Activated CD8-positive, alpha-beta memory T cell treated with anti-CD3 and anti-CD28 coated beads for 1 hour (primary cell): ENCODE measurements at regions not wholly inside any gene's neighbourhood (a gene's known extent, or its start where the extent isn't known, plus 50 kb on each side); places are given as distances from the start of the nearest gene placed in this dataset.
"Not testable (repeated sequence)": the region's sequence is repeated elsewhere in the genome, so short reads cannot be mapped to it uniquely, and the experiment has no call there.

Experiments
- DNase-seq, 2 donors: peaks; one replicate each; pipeline ENCODE4 v3.0.0-alpha.2; 2020; ENCODE audit warnings: low read depth in 1 of 2; ENCODE audit errors: extremely low read depth in 1 of 2

DNA sequence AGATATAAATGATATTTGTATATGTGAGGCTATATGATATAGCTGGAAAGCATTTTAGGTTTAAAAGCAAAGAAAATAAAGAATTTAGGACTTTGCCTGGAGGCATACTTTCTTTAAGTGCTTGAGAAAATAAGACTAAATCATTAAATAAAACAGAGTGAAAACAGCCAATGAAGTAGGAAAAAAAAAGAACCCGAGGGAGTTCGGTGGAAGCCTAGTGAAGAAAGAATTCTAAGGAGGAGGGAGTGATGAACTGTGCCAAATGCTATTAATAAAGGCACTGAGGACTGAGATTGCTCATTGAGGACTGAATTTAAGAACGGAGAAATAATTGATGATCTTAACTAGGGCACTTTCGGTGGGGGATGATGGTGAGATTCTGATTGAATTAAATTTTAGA, 573.5 kb downstream of the DSC3 start:
- DNase-seq, result no peak

DNA sequence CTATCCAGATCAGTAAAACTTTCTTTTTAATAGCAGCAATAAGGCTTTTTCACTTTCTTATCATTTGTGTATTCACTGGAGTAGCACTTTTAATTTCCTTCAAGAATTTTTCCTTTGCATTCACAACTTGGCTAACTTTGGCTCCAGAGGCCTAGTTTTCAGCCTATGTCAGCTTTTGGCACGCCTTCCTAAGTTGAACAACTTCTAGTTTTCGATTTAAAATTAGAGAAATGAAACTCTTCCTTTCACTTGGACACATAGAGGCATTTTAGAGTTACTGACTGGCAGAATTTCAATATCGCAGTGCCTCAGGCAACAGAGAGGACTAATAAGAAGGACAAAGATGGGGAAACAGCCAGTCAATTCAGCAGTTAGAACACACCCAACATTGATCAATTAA, 577.4 kb downstream of the DSC3 start:
- no peak for DNase-seq

DNA sequence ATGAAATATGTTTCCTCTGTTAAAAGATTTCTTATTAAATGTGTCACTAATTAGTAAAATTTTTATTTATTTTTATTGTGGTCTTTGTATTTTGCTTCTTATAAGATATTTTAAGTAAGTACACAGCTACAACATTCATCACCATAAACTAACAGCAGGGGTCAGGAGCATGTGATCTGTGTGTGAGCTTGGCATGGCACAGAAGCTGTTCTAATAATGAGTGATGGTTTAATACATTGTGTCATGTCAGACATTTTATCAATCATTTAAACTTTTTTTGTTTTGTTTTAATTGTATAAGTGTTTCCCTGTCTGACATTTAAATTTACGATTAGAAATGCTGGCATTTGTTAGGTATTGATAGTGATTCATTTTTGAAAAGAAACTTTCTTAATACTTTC, 585.4 kb downstream of the DSC3 start:
- no peak for DNase-seq

DNA sequence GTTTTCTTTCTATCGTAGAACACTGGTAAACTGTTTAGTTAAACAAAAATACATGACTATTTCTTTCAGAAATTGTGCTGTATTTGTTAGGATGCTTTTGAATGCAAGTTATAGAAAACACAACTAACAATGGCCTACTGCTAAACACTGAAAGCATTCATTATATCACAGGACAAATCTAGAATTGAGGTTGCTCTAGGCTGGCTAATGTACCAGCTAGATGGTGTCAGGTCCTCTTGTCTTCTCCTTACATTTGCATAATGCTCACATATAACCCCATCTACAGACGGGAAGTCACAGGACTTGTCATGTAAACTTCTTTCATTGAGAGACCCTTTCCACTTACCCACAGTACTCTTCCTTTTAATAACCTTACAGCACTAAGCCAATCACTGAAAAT, 586.8 kb downstream of the DSC3 start:
- DNase-seq, result no peak

DNA sequence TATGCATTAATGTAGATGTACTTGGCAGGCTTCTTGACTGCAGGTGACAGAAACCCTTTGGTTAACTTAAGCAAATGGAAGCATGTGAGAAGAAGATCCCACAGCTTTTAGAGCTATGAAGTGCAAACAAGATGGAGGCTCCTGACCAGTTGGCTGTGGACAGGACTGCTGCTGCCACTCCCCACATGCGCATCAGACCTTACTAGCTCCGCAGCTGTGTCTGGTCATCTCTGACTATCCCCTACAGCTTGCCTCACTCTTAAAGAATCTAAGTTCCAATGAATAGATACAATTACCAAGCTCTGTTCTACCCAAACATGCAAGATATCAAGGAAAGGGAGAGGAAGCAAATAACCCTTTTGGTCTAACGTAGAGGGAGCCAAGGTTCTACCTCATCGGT, 587.6 kb downstream of the DSC3 start:
- DNase-seq, result no peak

DNA sequence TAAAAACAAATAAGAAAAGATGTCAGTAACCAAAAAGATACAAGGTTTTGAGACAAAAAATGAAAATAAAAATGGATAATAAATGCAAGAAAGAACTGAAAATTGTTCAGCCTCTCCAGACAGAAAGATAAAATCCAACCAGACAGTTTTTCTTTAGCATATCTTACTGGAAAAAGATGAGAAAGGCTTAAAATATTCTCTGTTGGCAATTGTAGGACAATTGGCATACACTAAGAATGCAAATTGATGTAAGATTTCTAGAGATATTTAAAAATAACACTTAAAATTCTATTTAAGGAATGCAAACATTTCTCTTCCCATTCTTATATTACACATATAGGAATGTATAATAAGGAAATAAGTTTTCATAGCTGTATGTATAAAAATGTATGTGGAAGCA, 590.6 kb downstream of the DSC3 start:
- DNase-seq, result no peak

DNA sequence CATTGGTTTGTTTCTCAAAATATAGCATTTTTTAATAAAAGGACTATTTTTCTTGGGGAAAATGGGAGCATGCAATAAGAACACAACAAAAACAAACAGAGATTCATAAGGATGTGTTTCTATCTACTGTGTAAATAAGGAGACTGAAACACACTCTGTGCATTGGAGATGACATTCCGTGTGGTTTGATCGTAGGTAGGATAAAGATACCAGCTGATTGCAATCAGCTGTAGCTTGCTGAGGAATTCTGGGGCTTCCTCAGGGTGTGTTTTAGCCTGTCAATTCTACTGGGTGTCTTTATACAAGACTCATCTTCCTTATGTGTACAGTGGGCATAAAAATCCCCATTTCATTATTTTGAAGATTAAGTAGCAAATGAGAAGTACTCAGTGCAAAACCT, 591.6 kb downstream of the DSC3 start:
- DNase-seq, result no peak

DNA sequence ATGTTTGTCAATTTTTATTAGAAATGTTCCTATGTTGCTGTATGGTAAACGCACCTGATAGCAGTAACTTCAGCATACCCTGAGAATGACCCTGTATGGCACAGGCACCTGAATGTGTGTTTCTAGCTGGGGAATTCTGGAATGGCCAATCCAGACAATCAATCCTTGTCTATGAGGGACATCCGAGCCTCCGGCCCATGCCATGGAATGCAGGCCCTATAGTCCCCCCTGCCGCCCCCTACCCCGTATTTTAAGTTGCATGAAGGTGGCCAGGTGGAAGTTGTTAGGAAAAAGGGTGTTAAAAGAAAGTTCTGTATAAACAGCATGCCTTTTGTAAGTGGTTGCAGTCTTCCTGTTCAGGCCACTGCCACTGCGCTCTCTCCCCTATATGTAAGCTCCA, 595.9 kb downstream of the DSC3 start:
- DNase-seq, result no peak

DNA sequence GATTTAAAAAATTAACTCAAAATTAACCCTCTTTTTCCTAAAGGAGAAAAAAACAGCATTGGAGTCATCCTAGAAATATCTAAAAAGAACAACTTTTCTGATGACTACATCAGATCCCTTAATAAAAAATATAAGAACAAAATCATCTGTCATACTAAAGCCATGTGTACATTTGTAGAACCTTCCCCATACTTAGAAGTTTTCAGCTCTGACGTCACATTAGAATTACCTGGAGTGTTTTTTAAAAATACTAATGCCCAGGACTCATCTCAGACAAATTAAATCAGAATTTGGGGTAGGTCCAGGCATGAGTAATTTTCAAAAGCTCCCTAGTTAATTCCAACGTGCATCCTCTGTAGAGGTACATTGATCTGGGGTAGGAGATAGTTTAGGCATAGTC, 598.0 kb downstream of the DSC3 start:
- DNase-seq, result no peak

DNA sequence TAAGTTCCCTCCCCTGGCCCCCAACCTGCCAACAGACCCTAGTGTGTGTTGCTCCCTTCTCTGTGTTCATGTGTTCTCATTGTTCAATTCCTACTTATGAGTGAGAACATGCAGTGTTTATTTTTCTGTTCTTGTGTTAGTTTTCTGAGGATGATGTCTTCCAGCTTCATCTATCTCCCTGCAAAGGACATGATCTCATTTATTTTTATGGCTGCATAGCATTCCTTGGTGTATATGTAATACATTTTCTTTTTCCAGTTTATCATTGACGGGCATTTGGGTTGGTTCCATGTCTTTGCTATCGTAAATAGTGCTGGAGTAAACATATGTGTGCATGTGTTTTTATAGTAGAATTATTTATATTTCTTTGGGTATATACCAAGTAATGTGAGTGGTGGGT, 602.2 kb downstream of the DSC3 start:
- DNase-seq, result no peak

DNA sequence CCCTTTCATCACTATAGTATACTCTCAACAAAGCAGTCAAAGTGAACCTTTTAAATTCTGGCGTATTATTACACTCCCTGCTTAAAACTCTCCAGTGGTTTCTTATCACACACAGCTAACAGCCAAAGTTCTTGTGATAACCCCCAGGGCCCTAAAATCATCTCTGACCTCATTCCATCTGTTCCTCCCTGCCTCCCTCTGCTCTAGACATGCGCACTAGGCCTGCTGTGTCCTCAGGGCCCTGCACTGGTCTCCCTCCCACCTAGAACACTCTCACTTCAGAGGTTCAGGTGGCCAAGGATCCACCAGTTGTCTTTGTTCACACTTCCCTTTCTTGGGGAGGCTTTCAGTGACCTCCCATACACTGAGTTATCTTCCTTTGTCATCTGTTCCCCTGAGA, 603.4 kb downstream of the DSC3 start:
- DNase-seq, result no peak

DNA sequence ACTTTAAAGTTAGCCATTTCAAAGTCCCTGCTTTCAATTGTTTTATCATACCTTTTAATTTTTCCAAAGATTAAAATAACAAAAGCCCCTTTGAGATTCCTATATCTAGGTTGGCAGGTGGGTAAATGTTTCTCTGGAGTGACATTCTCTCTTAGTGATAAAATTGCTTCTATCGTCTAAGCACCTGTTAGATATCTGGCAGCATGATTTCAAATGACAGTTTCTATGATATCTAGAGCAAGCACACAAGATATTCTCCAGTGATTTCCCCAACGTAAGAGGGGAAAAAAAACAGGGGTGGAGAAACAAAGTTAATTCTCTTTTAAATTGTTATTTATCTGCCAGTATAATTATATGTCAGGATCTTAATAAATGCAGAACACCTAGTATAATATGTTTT, 610.2 kb downstream of the DSC3 start:
- no peak for DNase-seq

DNA sequence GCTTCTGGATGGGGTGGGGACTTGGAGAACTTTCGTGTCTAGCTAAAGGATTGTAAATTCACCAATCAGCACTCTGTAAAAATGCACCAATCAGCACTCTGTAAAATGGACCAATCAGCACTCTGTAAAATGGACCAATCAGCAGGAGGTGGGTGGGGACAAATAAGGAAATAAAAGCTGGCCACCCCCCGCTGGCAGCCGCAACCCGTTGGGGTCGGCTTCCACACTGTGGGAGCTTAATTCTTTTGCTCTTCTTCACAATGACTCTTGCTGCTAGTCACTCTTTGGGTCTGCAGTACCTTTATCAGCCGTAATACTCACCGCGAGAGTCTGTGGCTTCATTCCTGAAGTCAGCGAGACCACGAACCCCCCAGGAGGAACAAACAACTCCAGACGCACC, 623.1 kb downstream of the DSC3 start:
- DNase-seq, result not testable (repeated sequence)

DNA sequence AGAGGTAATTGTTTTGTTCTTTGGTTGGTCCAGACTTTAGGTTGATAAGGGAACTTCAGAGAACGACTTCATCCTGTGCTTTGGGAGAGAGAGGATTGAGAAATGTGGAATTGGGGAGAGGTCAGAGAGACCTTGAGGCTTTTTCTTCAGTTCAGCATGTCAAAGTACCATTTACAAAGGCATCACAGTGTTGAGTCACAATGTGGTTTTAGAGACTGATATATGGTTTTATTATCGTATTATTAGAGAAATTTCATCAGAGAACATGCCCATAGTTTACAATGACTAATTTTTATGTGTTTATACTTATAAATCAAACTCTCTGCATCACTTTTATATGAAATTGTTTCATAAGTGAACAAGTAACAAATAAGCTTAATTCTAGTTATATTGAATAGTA, 626.6 kb downstream of the DSC3 start:
- no peak for DNase-seq

DNA sequence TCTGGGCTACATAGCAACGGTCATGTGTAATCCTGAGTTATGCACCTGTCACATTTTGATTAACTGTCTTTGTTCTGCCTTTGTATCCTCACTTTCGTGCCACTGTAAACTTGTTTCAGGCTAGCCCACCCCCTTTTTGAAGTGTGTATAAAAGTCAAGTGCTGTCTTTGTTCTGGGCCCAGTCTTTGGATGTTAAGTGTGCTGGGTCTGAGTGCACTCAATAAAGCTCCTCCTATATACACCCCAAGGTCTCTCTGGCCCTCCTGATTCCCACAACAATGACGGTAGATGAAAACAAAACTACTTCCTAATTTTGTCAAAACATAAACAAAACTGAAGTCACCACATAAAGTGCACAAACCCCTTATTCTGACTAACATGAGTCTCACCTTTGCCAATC, 633.4 kb downstream of the DSC3 start:
- DNase-seq, result no peak

DNA sequence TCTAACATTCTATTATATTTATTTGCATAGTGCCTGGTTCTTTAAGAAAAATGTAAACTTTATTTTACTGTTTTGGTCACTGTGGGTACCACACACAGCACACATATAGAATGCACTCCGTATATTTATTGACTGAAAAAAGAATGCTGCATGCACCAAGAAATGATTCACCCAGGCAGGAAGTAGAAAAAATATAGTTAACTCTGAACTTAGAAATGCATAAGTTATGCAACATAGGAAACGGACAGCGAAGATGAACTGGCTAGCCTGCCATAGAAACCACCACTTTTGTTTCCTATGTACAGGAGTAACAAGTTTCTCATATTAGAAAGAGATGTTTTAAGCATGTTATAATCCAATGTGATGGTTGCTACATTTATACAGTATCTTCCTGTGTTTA, 635.8 kb downstream of the DSC3 start:
- DNase-seq, result no peak

DNA sequence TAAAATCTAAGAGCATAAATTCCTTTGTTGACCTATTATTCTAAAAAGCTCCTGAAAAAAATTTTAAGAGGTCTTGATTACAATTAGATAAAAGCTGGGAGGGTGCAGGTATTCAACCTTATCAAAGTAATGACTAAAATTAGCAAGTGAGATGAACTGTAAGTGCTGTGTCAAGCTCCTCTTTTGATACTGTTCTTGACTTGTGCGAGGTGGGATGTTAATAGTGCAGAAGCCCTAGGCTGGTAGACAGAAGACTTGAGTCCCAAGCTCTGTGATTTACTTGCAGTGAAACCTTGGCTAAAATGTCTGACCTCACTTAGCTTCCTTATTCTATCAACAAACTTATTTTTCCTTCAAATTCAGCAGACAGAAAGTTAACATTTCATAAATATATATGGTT, 637.5 kb downstream of the DSC3 start:
- DNase-seq, result no peak

DNA sequence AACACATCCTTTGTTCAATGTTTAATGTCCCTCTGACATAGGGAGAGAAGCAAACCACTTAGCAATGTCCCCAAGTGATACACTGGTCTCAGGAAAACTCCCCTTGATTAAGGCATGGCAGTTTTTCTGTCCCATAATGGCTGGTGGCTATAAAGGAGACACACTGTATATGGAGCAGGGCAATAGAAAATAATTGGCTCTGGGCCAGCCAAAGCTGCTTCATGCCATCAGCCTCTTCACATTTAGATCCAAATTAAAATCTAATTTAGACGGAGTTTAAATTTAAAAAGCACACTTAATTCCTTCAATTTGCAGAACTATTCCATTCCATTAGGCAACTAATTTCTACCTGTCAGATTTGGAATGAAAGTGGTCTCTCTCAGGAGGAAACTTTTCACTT, 638.1 kb downstream of the DSC3 start:
- DNase-seq, result no peak

DNA sequence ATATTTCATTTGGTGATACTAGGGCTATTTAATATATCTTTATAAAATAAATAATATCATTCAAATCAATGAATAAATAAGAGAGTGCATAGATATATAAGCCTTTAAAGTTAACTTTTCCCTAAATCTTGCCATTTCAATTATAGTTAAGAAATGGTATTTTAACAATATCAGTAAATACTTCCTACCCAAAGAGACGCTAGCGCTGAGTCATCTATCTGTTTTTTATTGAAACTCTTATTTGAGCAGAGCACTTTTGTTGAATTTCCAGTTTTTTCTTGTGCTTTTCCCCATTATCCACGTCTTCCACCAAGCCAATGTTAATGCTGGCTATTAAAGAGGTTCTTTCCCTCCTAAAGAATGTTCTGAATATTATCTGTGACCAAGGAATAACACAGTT, 639.3 kb downstream of the DSC3 start:
- no peak for DNase-seq

DNA sequence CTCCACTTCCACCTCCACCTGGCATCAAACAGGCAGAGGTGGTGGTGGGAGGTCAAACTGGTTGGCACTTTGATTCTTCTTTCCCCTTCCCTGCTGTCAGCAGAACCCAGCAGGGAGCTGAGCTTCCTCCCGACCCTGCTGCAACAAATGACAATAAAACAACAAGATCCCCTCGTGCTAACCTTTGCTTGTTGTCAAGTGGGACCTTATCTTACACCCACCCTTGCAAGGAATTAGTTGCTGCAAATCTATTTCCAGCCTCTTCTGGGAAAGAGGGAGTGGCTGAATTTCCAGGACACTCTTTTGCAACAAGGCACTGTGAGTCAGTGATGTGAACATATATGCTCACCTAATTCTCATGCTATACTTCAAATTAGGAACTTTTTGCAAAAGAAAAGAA, 655.1 kb downstream of the DSC3 start:
- DNase-seq, result no peak

DNA sequence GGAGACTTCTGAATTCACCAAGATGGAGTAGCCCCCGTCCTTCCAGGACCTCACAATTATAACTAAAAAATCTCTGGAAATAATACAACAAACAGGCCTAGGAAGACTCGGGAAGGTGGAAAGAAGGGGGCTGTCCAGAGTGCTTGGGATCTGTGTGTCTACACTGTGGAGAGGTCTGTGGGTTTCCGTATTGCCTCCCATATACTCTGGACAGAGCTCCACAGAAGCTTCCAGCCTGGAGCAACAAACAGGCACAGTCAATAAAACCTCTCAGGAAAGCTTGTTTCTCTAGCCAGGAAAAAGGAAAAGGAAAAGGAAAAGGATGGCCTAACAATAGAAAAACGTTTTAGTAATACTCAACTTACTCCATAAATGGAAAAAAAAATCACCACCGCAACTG, 655.9 kb downstream of the DSC3 start:
- no peak for DNase-seq

DNA sequence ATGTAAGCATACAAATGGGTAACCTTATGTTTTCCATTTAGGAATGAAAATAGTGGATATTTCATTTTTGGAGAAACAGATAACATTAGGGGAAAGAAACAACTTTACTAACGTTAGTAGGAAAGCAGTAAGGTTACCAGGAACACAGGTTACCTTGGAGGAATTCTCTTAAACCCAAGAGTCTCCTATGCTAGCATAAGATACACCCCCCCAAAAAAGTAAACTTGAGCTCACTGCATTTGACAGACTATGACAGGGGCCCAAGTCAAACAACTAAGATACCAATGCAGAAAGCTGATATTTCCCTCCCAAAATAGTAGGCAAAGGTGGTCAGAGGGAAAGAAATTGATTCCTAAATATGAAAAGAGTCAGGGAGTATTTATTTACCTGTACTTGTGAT, 656.9 kb downstream of the DSC3 start:
- DNase-seq, result no peak

DNA sequence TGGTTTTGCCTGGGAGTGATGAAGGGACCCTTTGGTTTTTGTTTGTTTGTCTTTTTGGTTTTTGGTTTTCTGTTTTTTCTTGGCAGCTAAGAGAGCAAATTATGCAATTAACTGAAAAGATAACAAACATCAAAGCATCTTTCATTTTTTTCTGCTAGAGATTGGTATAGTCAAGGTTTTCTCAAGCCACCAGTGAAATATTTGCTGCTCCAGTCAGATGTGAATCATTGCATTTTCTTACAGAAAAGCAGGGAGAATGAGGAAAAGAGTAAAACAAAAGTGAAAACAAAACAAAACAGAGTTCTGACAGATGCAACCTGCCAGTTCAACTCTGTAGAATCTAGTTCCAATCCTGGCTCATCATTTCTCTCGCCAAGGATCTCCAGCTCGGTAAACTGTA, 660.7 kb downstream of the DSC3 start:
- no peak for DNase-seq

DNA sequence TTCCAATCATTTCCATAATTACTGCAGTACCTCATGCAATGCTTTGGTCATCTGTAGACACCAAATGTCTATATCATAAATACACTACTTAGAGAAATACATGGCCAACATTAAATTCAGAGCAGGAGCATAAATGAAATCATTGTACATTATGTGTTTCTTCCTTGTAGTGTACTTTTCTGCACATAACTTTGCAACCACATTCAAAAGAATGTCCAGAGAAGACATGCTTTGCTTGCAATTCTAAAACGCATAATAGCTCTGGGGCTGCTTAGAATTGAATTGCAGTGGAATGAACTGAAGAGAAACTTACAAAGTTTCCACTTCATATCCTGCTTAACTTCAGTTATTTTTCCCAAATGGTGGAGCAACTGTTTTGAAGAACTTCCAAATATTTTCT, 664.4 kb downstream of the DSC3 start:
- no peak for DNase-seq
